A172 (cell line): ENCODE measurements at regions not wholly inside any gene's neighbourhood (a gene's known extent, or its start where the extent isn't known, plus 50 kb on each side); places are given as distances from the start of the nearest gene placed in this dataset.

Experiments
- DNase-seq: peaks from one replicate; pipeline ENCODE4 v3.0.0-alpha.2; 2015; ENCODE audit warnings: low spot score

- DNase-seq: no peak
Measured at GRCh38 chr16:73697336-73697735, 599.3 kb upstream of the PSMD7 start.

- no peak for DNase-seq
Measured at GRCh38 chr16:73692861-73693260, 603.8 kb upstream of the PSMD7 start.

- no peak for DNase-seq
Measured at GRCh38 chr16:73683804-73684203, 612.8 kb upstream of the PSMD7 start.

GRCh38 chr16:73672135-73672534 is 624.2 kb upstream of the ZFHX3 start:
- no peak for DNase-seq

- DNase-seq: no peak
Measured at GRCh38 chr16:73670836-73671820, 623.2 kb upstream of the ZFHX3 start.

- DNase-seq: no peak
Measured at GRCh38 chr16:73669535-73670274, 621.8 kb upstream of the ZFHX3 start.

GRCh38 chr16:73663720-73664119 is 615.8 kb upstream of the ZFHX3 start:
- no peak for DNase-seq

- no peak for DNase-seq
Measured at GRCh38 chr16:73636196-73636595, 588.3 kb upstream of the ZFHX3 start.

GRCh38 chr16:73629011-73629410 is 581.1 kb upstream of the ZFHX3 start:
- DNase-seq: no peak

- DNase-seq: no peak
Measured at GRCh38 chr16:73617738-73618137, 569.8 kb upstream of the ZFHX3 start.

GRCh38 chr16:73616770-73617169 is 568.8 kb upstream of the ZFHX3 start:
- DNase-seq: no peak

GRCh38 chr16:73616166-73616753 is 568.3 kb upstream of the ZFHX3 start:
- no peak for DNase-seq

GRCh38 chr16:73615071-73615940 is 567.4 kb upstream of the ZFHX3 start:
- DNase-seq: no peak

GRCh38 chr16:73614131-73614530 is 566.2 kb upstream of the ZFHX3 start:
- no peak for DNase-seq

- DNase-seq: no peak
Measured at GRCh38 chr16:73610605-73611156, 562.8 kb upstream of the ZFHX3 start.

GRCh38 chr16:73610160-73610559 is 562.2 kb upstream of the ZFHX3 start:
- no peak for DNase-seq

GRCh38 chr16:73608911-73609310 is 561.0 kb upstream of the ZFHX3 start:
- DNase-seq: no peak

- DNase-seq: no peak
Measured at GRCh38 chr16:73605309-73605708, 557.4 kb upstream of the ZFHX3 start.

GRCh38 chr16:73601911-73602310 is 554.0 kb upstream of the ZFHX3 start:
- DNase-seq: no peak

GRCh38 chr16:73599870-73600269 is 551.9 kb upstream of the ZFHX3 start:
- no peak for DNase-seq

- DNase-seq: no peak
Measured at GRCh38 chr16:73599351-73599750, 551.4 kb upstream of the ZFHX3 start.
